ENCODE measurements at regions not wholly inside any gene's neighbourhood (a gene's known extent, or its start where the extent isn't known, plus 50 kb on each side); places are given as distances from the start of the nearest gene placed in this dataset.

DNA sequence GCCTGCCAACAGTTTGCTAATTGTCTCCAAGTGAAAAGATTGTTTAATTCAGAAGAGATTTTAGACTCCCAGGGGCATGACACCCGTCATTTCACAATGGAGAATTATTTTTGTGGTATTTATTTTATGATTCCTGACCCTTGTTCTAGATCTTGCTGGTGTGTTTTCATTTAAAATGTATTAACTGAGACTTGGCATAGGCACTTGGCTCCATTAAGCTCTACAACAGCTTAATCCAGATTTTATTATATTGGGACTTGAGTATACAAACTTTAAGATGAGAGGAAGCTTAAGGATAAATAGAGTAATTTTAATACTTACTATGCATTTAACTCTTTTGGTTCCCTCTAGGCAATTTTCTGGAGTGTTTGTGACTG is 101.3 kb upstream of the KCNE2 start:
- TF ChIP-seq, protein P1, sequence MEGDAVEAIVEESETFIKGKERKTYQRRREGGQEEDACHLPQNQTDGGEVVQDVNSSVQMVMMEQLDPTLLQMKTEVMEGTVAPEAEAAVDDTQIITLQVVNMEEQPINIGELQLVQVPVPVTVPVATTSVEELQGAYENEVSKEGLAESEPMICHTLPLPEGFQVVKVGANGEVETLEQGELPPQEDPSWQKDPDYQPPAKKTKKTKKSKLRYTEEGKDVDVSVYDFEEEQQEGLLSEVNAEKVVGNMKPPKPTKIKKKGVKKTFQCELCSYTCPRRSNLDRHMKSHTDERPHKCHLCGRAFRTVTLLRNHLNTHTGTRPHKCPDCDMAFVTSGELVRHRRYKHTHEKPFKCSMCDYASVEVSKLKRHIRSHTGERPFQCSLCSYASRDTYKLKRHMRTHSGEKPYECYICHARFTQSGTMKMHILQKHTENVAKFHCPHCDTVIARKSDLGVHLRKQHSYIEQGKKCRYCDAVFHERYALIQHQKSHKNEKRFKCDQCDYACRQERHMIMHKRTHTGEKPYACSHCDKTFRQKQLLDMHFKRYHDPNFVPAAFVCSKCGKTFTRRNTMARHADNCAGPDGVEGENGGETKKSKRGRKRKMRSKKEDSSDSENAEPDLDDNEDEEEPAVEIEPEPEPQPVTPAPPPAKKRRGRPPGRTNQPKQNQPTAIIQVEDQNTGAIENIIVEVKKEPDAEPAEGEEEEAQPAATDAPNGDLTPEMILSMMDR (IDR thresholded peaks at IDR 0.05; ENCODE audit: low read length): no peak
- TF ChIP-seq EZH2 (IDR thresholded peaks at IDR 0.05; ENCODE audit: borderline replicate concordance, low read length): no peak
